HEK293 (cell line): ENCODE measurements at regions not wholly inside any gene's neighbourhood (a gene's known extent, or its start where the extent isn't known, plus 50 kb on each side); places are given as distances from the start of the nearest gene placed in this dataset.

ENCODE experiments used
- CTCF ChIP-seq: fragments of 450-650 bp; formaldehyde crosslinking; IDR thresholded peaks from 2 replicates; pipeline ENCODE4 v1.5.1; 2016; ENCODE audit warnings: missing biosample characterization, missing genetic modification characterization
- ELK4 ChIP-seq: IDR thresholded peaks from 2 replicates; pipeline ENCODE4 v1.6.1; 2011; ENCODE audit warnings: mild to moderate bottlenecking, low read depth, low read length, borderline replicate concordance
- YY1 ChIP-seq: fragments of 450-650 bp; formaldehyde crosslinking; IDR thresholded peaks from 2 replicates; pipeline ENCODE4 v1.5.1; 2018; ENCODE audit warnings: missing biosample characterization, missing genetic modification characterization
- YY2 ChIP-seq: fragments of 450-650 bp; formaldehyde crosslinking; IDR thresholded peaks from 2 replicates; pipeline ENCODE4 v1.5.1; 2016; ENCODE audit warnings: missing biosample characterization, missing genetic modification characterization
- ZBTB17 ChIP-seq: fragments of 450-650 bp; formaldehyde crosslinking; IDR thresholded peaks from 2 replicates; pipeline ENCODE4 v1.5.1; 2016; ENCODE audit warnings: missing biosample characterization, missing genetic modification characterization
- ZBTB44 ChIP-seq: fragments of 450-650 bp; IDR thresholded peaks from 2 replicates; pipeline ENCODE4 v1.5.1; 2018; ENCODE audit warnings: missing biosample characterization, mild to moderate bottlenecking, missing genetic modification characterization
- ZNF121 ChIP-seq: fragments of 450-650 bp; formaldehyde crosslinking; IDR thresholded peaks from 2 replicates; pipeline ENCODE4 v1.5.1; 2016; ENCODE audit warnings: missing biosample characterization, missing genetic modification characterization
- ZNF138 ChIP-seq: fragments of 450-650 bp; formaldehyde crosslinking; IDR thresholded peaks from 2 replicates; pipeline ENCODE4 v1.5.1; 2016; ENCODE audit warnings: missing biosample characterization, missing genetic modification characterization, borderline replicate concordance
- ZNF16 ChIP-seq: fragments of 450-650 bp; formaldehyde crosslinking; IDR thresholded peaks from 2 replicates; pipeline ENCODE4 v1.5.1; 2016; ENCODE audit warnings: low read depth, missing biosample characterization, missing genetic modification characterization
- ZNF174 ChIP-seq: fragments of 450-650 bp; formaldehyde crosslinking; IDR thresholded peaks from 2 replicates; pipeline ENCODE4 v1.5.0; 2017; ENCODE audit warnings: missing biosample characterization, mild to moderate bottlenecking, missing genetic modification characterization
- ZNF510 ChIP-seq: fragments of 450-650 bp; formaldehyde crosslinking; IDR thresholded peaks from 2 replicates; pipeline ENCODE4 v1.5.1; 2018; ENCODE audit warnings: mild to moderate bottlenecking, missing genetic modification characterization, missing biosample characterization; ENCODE audit not compliant: insufficient replicate concordance
- ZNF585B ChIP-seq: fragments of 450-650 bp; formaldehyde crosslinking; IDR thresholded peaks from 2 replicates; pipeline ENCODE4 v1.5.1; 2016; ENCODE audit warnings: missing biosample characterization, missing genetic modification characterization
- ZNF747 ChIP-seq: fragments of 450-650 bp; formaldehyde crosslinking; IDR thresholded peaks from 2 replicates; pipeline ENCODE4 v1.5.1; 2016; ENCODE audit warnings: missing biosample characterization, missing genetic modification characterization
- ZNF777 ChIP-seq: fragments of 450-650 bp; formaldehyde crosslinking; IDR thresholded peaks from 2 replicates; pipeline ENCODE4 v1.5.1; 2017; ENCODE audit warnings: missing biosample characterization, missing genetic modification characterization, borderline replicate concordance

- no peak for TF ChIP-seq CTCF
- no peak for TF ChIP-seq ZNF510 (tag by site-specific recombination)
- TF ChIP-seq ZNF138 (tag by site-specific recombination): no peak
- no peak for TF ChIP-seq ZNF777 (tag by site-specific recombination)
- TF ChIP-seq ZNF16: no peak
- TF ChIP-seq ZNF121 (tag by site-specific recombination): no peak
- TF ChIP-seq YY1 (tag by site-specific recombination): no peak
- no peak for TF ChIP-seq ZBTB17 (tag by site-specific recombination)
- no peak for TF ChIP-seq ELK4
- TF ChIP-seq ZNF174 (tag by site-specific recombination): no peak
- TF ChIP-seq ZBTB44 (tag by site-specific recombination): no peak
- no peak for TF ChIP-seq ZNF585B (tag by site-specific recombination)
- no peak for TF ChIP-seq ZNF747
- TF ChIP-seq YY2: no peak
Observed at GRCh38 chr3:148625095-148625736, 72.5 kb upstream of the AGTR1 start.
